ENCODE measurements at regions not wholly inside any gene's neighbourhood (a gene's known extent, or its start where the extent isn't known, plus 50 kb on each side); places are given as distances from the start of the nearest gene placed in this dataset.

DNA sequence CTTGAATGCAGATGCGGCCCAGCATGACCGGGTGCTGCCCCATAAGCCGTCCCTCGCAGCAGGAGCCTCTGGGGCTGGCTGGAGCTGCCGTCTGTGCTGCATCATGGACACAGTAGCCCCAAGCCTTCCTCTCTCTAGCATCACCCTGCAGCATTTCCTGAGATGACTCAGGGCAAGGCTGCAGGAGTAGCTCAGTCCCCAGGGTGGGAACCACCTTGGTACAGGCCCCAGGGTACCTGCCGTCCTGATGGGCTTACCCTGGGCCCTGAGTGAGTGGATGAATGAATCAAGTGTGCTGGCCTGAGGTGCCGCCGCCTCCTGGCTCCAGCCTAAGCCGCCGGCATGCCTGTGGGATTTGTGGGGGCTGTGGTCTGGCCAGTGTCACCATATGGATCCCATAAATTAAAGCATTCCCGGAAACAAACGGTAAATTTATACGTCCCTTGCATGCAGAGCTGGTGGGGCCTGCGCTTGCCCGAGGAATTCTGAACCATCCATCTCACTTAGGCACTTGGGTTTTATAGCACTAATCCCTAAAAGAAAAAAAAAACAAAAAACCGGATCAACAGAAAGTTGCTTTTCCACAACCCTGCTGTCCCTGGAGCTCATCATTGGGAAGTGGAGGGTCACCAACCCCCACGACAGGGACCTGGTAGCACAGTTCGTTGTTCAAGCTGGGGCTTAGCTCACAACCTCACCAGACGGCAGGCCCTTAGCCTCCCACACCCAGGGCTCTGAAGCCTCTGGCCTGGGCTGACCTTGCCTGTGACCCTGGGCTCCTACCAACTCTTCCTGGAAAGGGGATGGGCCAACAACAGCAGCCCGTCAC is 242.6 kb upstream of the CIBAR2 start (continued):
- TF ChIP-seq, protein P1, sequence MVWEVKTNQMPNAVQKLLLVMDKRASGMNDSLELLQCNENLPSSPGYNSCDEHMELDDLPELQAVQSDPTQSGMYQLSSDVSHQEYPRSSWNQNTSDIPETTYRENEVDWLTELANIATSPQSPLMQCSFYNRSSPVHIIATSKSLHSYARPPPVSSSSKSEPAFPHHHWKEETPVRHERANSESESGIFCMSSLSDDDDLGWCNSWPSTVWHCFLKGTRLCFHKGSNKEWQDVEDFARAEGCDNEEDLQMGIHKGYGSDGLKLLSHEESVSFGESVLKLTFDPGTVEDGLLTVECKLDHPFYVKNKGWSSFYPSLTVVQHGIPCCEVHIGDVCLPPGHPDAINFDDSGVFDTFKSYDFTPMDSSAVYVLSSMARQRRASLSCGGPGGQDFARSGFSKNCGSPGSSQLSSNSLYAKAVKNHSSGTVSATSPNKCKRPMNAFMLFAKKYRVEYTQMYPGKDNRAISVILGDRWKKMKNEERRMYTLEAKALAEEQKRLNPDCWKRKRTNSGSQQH (CRISPR knock-in tag; IDR thresholded peaks at IDR 0.05; ENCODE audit: low read depth): no peak
- TF ChIP-seq, protein P2, sequence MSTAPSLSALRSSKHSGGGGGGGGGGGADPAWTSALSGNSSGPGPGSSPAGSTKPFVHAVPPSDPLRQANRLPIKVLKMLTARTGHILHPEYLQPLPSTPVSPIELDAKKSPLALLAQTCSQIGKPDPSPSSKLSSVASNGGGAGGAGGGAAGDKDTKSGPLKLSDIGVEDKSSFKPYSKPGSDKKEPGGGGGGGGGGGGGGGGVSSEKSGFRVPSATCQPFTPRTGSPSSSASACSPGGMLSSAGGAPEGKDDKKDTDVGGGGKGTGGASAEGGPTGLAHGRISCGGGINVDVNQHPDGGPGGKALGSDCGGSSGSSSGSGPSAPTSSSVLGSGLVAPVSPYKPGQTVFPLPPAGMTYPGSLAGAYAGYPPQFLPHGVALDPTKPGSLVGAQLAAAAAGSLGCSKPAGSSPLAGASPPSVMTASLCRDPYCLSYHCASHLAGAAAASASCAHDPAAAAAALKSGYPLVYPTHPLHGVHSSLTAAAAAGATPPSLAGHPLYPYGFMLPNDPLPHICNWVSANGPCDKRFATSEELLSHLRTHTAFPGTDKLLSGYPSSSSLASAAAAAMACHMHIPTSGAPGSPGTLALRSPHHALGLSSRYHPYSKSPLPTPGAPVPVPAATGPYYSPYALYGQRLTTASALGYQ (CRISPR knock-in tag; IDR thresholded peaks at IDR 0.05): no peak
- TF ChIP-seq GABPB1 (CRISPR knock-in tag; IDR thresholded peaks at IDR 0.05) (no peak), SALL1 (CRISPR knock-in tag; IDR thresholded peaks at IDR 0.05) (no peak), ZNF232 (CRISPR knock-in tag; IDR thresholded peaks at IDR 0.05; ENCODE audit: borderline replicate concordance) (no peak), ATM (IDR thresholded peaks at IDR 0.05; ENCODE audit: borderline replicate concordance) (no peak), ZFP36L1 (CRISPR knock-in tag; IDR thresholded peaks at IDR 0.05) (no peak), RFX1 (IDR thresholded peaks at IDR 0.05) (no peak), ZNF101 (CRISPR knock-in tag; IDR thresholded peaks at IDR 0.05; ENCODE audit: borderline replicate concordance, low read depth) (no peak), SRSF1 (optimal IDR thresholded peaks at IDR 0.05; ENCODE audit: low read depth, low read length) (no peak), GTF2F1 (IDR thresholded peaks at IDR 0.05; ENCODE audit: low read length) (no peak), ZBTB3 (CRISPR knock-in tag; IDR thresholded peaks at IDR 0.05; ENCODE audit: borderline replicate concordance, low read depth) (no peak), HOXA5 (CRISPR knock-in tag; IDR thresholded peaks at IDR 0.05) (no peak), MTA3 (CRISPR knock-in tag; IDR thresholded peaks at IDR 0.05) (no peak), GLI4 (CRISPR knock-in tag; IDR thresholded peaks at IDR 0.05; ENCODE audit: borderline replicate concordance) (no peak), ZSCAN31 (CRISPR knock-in tag; IDR thresholded peaks at IDR 0.05; ENCODE audit: low read depth) (no peak), ESRRA (CRISPR knock-in tag; IDR thresholded peaks at IDR 0.05; ENCODE audit: low read depth) (peak; percentile 73; the same call in 1 of the 2 replicates)
- TF ChIP-seq, protein P3, sequence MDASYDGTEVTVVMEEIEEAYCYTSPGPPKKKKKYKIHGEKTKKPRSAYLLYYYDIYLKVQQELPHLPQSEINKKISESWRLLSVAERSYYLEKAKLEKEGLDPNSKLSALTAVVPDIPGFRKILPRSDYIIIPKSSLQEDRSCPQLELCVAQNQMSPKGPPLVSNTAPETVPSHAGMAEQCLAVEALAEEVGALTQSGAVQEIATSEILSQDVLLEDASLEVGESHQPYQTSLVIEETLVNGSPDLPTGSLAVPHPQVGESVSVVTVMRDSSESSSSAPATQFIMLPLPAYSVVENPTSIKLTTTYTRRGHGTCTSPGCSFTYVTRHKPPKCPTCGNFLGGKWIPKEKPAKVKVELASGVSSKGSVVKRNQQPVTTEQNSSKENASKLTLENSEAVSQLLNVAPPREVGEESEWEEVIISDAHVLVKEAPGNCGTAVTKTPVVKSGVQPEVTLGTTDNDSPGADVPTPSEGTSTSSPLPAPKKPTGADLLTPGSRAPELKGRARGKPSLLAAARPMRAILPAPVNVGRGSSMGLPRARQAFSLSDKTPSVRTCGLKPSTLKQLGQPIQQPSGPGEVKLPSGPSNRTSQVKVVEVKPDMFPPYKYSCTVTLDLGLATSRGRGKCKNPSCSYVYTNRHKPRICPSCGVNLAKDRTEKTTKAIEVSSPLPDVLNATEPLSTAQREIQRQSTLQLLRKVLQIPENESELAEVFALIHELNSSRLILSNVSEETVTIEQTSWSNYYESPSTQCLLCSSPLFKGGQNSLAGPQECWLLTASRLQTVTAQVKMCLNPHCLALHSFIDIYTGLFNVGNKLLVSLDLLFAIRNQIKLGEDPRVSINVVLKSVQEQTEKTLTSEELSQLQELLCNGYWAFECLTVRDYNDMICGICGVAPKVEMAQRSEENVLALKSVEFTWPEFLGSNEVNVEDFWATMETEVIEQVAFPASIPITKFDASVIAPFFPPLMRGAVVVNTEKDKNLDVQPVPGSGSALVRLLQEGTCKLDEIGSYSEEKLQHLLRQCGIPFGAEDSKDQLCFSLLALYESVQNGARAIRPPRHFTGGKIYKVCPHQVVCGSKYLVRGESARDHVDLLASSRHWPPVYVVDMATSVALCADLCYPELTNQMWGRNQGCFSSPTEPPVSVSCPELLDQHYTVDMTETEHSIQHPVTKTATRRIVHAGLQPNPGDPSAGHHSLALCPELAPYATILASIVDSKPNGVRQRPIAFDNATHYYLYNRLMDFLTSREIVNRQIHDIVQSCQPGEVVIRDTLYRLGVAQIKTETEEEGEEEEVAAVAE (CRISPR knock-in tag; IDR thresholded peaks at IDR 0.05; ENCODE audit: borderline replicate concordance): no peak
- TF ChIP-seq, protein P4, sequence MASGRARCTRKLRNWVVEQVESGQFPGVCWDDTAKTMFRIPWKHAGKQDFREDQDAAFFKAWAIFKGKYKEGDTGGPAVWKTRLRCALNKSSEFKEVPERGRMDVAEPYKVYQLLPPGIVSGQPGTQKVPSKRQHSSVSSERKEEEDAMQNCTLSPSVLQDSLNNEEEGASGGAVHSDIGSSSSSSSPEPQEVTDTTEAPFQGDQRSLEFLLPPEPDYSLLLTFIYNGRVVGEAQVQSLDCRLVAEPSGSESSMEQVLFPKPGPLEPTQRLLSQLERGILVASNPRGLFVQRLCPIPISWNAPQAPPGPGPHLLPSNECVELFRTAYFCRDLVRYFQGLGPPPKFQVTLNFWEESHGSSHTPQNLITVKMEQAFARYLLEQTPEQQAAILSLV (CRISPR knock-in tag; IDR thresholded peaks at IDR 0.05; ENCODE audit: borderline replicate concordance): no peak
- TF ChIP-seq, protein P5, sequence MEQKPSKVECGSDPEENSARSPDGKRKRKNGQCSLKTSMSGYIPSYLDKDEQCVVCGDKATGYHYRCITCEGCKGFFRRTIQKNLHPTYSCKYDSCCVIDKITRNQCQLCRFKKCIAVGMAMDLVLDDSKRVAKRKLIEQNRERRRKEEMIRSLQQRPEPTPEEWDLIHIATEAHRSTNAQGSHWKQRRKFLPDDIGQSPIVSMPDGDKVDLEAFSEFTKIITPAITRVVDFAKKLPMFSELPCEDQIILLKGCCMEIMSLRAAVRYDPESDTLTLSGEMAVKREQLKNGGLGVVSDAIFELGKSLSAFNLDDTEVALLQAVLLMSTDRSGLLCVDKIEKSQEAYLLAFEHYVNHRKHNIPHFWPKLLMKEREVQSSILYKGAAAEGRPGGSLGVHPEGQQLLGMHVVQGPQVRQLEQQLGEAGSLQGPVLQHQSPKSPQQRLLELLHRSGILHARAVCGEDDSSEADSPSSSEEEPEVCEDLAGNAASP (CRISPR knock-in tag; IDR thresholded peaks at IDR 0.05; ENCODE audit: borderline replicate concordance): peak; percentile 90; the same call in 1 of the 2 replicates
